GM18909 (cell line): ENCODE measurements at regions not wholly inside any gene's neighbourhood (a gene's known extent, or its start where the extent isn't known, plus 50 kb on each side); places are given as distances from the start of the nearest gene placed in this dataset.

Experiments
- ATAC-seq: cut with Tn5 transposase; IDR thresholded peaks from one replicate; pipeline ENCODE4 v1.9.1; 2021; ENCODE audit warnings: mild to moderate bottlenecking; ENCODE audit not compliant: unreplicated experiment, poor library complexity

DNA sequence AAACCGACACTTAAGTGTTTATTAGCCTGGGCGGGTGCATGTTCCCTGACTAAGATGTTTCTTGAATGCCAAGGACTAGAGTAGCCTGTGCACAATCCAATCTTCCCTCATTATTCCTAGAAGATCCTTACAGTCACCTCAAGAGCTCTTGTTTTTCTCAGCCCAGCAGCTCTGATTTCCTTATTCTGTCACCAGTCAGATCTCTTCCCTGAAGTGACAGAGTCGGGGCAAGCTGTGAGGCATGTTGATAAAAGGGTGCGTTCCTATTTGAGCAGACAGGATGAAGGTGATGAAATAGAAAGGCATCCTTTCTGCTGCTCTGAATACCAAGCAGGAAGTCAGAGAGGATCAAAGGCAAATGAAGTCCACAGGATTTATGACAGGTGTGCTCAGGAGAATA is 125.6 kb upstream of the MCTP2 start:
- no peak for ATAC-seq

DNA sequence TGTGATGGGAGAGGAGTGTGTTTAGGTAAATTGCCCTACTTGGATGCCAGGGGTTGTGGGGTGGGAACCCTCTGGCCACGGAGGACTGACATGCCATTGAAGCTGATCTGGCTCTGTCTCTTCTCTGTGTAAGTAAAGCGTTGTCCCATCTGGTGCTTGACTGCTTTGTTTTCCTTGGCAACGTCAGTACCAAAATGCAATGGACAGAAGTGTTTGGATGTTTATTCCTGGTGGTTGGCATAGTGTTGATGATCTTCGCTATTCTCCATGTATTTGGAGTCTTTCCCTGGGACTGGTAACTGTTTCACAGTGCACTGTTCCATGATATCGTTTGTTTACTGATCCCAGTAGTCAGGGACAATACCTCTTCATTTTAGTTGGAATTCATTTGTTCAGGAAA is 130.5 kb upstream of the MCTP2 start:
- no peak for ATAC-seq

DNA sequence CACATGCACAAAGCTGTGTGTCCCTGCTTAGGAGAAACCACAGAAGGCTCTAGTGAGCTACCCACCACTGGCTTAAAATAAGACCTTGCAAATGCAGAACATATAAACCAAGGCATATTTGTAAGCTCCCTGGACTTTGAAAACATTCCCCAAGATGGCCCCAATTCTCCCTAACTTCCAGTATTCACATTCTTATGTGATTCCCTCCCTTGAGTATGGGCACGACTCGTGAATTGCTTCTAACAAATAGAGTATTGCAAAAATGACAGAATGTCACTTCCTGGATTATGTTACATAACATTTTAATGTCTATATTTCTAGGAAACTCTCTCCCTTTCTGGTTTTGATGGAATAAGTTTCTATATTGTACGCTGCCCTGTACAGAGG is 131.8 kb upstream of the MCTP2 start:
- no peak for ATAC-seq

DNA sequence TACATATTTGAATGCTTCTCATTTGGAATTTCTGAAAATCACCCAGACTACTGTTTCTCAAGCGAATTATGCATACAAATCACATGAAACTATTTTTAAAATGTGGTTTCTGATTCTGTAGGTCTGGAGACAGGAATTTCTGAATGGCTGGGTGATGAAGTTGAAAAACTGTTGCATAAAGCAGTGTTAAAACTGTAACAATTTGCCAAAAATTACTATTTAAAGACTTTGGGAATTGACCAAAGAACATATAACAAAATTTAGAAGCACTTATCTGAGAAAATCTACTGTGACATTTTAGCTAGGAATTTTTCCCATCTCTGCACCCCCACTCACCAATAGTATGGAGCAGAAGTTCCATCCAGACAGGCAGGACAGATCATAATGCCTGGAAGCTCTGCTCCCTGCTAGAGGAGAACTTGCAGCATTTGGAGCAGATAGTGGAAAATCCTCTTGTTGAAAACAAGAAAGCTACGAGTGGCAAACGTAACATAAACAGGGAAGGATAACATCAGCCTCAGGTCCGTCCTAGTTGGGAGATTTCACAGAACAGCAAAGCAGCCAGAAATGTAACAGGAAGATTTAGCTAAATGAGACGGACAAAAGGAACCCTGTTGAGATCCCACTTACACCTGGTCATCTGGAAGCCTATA is 132.3 kb upstream of the MCTP2 start:
- ATAC-seq = no peak

DNA sequence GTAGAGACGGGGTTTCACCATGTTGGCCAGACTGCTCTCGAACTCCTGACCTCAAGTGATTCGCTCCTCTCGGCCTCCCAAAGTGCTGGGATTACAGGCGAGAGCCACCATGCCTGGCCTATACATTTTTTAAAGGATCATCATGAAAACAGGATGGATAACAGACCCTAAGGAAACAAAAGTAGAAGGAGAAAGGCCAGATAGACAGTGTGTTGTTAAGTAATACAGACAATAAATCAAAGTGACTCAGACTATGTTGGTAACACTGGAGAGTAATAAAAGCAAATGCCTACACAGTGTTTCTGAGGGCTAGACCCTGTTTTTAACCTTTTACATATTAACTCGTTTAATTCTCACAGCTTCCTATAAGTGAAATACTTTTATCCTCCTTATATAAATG is 133.8 kb upstream of the MCTP2 start:
- ATAC-seq = no peak

DNA sequence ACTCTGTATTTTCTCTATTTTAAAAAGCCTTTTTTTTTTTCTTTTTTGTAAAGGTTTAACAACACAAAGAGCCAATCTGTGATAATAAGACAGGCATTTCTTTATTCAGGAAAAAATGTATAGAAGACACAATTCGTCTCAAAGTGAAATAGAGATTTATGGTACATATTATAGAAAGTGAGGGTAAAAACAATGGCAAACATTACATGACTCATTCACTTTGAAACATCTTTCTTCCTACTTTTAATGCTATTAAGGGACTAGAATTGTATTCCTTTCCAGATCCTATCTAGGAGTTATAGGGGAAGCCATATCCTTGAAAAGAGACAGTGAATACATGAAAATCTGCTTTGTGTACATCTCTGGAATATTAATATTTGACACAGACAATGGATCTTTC is 137.1 kb upstream of the MCTP2 start:
- ATAC-seq = no peak

DNA sequence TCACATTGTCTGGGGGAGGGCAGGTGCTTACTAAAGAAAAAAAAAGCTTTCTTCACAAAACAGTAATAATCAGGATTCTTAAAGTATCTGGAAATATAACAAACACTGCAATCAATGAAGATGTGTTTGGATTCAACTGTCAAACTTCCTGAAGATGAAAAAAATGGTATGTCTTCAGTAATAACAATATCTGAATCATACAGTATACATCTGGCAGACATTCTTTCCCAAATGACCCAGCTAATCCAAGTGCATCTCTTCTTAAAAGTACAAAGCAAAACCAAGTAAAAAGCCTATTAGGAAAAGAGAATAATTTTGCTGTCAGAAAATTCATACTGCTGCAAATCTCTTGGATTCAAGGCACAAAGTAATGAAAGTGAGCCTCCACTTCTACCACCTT is 145.0 kb upstream of the MCTP2 start:
- ATAC-seq = no peak

DNA sequence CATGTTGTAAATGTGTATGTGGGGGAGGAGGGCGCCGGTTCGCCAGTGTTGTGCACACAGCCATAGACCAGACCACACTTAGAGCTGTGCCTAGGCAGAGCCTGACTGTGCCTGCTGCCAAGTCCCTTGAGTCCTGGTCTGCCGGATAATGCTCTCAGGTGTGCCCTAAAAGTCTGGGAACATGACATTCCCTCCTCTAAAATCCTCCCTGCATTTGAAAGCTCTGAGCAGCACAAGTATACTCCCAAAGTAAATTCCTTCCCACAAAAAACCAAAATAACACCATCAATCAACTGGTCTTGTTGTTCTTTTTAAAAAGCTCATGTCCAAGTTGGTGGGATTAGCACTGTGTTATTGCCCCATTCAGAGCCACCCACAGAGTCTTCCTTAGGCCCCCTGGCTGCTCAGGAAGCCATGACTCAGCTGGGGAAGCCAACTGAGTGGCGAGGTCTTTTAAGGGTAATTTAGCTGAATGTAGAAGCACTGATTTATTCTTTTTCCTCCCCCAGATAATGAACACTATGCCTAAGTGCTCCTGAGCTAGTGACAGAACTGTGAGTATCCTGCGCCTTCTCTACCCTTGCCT is 147.8 kb upstream of the MCTP2 start:
- no peak for ATAC-seq

DNA sequence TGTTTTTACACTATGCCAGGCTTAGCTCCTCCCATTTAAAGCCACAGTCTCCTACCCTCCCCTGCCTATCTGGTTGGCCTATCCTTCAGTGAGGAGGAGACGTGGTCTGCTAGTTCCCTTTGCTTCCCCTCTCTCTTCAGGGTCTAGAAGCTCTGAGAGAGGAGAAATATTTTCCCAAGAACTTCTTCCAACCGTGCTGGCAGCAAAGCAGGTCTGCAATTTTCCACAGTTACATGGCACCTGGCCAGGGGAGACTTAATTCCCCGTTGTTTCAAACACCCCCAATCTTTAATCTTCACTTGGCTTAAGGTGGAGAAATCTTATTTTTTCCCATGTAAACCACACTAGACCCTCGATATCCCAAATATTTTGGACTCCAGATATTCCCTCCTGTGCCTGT is 149.5 kb upstream of the MCTP2 start:
- no peak for ATAC-seq

DNA sequence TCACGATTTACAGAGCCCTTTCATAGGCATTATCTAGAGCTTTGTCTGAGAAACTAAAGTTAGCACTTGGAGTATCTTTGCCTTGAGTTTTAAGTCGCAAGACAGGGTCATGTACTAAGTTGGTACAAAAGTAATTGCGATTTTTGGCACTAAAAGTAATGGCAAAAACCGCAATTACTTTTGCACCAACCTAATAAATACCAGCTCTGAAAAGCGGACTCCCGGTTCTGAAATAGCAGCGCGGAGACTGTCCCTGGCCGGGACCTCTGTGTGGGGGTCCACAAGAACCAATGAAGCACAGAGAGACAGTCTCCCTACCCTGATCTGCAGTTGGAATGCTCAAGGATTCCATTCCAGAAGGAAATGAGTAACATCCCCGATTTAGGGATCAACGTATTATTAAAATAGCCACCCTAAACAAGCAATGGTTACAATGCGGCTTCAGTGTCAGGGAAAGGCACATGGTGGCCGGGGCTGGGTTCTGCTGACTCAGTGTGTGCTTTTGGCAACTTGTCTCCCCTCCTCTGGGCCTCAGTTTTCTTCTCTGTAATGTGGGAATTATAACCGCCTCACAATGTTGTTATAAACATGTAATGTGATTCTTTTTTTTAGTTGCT is 150.3 kb upstream of the MCTP2 start:
- ATAC-seq = no peak

DNA sequence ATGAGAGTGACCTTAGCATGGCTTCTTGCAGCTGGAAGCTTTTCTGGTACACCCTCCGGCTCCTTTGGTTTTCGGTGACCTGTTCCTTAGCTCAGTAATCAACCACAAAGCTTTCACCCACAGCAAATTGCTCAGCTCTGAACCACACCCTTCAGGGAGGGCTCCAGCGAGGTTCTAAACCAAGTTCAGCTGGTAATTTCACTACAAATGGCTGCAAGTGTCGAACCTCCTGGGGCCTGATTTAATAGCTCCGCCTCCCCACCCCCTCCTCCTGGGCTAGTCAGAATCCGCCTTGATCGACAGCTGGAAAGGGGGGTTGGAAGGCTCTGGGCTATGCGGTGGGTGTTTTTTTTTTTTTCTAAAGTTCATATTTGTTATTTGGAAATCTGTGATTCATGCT is 150.9 kb upstream of the MCTP2 start:
- ATAC-seq = no peak

DNA sequence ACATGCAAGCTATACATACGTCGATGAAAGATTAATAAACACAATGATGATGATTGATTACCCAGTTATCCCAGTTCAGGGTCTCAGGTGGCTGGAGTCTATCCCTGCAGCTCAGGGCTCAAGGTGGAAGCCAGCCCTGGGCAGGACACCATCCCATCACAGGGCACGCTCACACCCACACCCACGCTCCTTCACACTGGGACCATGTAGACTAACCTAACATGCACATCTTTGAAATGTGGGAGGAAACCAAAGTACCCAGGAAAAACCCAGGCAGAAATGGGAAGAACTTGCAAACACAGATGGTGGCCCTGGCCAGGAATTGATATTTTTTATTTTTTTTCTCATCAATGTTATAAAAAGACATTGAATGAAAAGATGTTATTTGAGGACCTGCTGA is 151.4 kb upstream of the MCTP2 start:
- no peak for ATAC-seq

DNA sequence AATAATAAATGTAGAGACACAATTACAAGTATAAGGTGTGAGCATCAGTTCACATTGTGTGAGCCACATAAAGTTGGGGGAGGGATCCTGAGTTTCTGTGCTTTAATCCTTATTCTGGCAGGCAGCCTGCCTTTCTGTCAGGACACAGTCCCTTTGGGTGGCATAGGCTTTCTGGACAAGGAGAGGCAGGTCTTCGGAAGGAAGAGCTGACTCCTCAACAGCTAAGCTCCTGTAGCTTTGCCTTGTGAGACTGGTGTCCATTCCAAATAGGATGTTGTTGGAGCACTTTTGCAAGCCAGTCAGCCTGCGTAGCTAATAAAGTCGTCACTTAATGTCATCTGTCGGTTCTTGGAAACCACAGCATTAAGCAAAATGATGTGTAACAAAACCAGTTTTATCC is 151.9 kb upstream of the MCTP2 start:
- no peak for ATAC-seq

DNA sequence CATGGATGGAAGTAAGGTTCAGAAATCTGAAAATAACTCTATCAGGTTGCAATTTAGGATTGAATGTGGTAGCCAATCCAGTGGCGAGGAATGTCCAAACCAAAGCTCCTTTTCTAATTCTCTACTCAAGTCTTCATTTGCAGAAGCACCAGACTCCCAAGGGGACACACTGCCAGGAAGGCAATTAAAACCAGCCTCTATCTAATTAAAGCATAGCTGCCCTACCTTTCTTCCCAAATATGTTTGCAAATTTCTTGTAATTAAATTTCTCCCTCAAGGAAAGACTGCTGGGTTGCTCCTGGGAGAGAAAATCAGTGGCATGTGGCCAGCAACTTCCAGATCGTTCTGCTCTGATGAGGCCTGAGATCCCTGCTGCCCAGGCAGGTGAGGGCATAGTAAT is 153.4 kb upstream of the MCTP2 start:
- no peak for ATAC-seq

DNA sequence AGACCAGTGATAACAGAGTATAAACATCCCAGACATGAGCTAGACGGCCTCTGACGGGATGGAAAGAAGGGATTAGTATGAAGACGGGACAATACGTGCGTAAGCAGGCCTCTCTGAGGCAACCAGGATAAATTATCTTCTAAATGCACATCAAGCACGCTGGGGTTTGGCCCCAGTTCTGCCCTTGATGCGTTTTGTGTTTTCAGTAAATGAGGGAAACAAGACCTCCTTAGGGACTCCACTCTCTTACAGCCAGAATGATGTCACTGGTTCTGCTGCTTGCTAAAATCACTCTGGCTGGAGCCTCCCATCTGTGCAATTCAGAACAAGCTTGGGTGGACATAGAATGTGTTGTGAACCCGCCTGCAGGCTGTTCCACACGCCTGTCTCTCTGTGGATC is 156.0 kb upstream of the MCTP2 start:
- ATAC-seq = no peak

DNA sequence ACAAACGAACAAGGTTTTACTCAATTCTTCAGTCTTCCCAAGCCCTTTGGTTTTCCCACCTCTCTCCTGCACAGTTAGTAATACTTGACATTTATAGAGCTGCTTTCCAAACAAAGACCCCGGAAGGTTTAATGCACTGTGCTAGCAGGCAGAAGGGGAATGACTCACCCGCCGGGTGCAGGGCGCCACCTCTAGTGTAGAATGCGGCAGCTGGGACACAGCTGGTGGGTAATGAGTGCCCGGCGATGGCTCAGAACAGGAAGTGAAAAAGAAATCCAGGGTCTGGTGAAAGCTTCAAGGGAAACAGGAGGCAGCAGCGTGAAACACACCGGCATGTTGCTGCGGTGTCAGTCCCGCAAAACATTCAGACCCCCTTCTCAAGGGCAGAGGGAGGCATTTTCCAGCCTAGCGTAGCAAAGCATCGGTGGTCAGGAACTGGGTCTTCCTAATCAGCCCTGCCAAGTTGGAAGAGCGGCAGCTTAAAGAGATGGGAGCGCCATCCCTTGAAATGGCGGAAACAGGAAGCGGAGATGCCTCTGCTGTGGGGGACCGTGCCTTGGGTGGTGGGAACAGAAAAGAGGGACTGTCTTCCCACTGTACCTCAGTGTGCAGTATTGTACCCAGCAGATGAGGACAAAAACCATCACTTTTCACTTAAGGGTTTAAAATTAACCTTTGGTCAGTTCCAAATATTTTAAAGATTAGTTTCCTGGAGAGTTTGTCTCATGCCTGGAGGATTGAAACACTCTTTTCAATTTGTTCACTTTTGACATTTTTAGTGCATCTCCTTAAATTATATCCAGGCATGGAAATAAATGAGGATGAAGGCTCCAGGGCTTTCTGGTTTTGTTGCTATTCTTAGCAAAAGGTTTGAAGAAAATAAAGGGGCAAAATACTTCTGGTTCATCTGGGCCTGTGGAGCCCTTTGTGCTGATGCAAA is 160.7 kb upstream of the MCTP2 start:
- no peak for ATAC-seq

DNA sequence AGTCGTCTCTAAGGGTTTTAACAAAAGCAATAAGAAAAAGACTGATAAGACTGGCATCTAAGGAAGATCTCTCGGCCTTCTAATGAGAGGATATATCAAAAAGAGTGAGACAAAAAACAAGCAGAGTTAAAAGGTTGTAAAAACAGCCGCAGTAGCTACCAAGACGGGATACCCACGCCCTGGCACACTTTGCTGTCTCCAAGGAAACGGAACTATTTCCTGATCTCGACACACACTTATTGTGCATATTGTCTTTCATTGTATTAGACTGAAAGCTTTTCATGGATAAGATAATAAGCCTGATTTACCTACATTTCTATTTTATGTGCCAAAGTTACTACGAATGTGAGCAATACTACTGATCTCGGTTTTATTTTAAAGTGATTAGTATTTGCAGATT is 161.5 kb upstream of the MCTP2 start:
- no peak for ATAC-seq

DNA sequence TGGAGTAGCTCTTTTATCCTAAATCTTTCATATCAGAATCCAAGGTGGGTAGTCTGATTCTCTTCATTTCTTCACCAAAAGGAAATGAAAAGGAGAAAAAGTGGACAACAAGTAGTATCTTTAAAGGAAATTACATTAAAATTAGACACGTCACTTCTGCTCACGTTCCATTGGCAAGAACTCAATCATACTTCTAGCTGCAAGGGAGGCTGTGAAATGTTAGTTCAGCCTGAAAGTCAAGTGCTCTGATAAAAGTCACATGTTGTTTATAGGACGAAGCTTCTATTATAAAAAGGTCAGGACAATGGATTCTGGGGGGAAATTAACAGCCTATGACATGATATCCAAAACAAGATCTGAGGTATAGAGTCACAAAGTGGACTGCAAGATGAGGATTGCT is 164.6 kb upstream of the MCTP2 start:
- no peak for ATAC-seq

DNA sequence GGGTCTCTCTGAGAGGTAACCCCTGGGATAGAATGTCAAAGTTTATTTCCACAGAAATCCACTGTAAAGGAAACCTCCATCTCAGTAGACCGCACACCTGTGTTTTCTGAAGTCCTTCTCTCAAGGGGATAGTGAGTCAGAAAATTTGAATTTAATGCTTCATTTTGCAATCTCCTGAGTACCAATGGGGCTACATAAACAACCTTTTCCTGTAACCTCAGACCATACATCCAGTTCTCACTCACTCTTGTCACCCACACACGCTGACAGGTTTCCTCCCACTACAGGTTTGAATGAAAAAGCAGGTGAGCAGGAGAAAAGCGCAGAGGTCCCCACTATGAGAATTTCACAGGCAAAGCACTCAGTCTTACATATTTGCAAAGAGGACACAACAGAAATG is 165.3 kb upstream of the MCTP2 start:
- ATAC-seq = no peak

DNA sequence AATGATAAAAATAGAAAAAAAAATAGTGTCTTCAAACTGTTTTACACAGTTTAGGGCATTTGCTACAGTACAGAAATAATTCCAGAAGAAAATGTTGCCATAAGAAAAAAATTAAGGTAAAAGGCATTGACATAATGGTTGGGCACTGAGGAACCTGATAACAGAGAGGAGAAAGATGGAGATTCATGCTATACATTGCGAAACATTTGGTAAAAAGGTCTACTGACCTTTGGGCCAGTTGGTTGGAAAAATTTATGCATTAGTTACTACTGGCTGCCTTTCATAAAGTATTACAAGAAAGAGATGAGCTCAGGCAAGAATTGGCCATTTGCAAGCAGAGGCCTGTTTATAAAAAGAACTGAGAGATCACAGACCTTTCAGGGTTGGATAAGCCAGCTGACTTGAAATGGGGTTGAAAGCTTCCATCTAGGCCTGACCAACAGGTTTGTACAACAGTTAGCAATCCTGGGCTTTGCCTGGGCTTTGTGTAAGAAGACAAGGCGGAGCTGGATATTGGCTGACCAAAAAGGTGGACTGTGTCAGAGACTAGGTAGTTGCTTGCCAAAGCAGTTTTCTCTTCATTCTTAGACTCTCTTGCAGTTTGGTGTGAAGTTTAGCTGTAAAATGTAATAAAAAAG is 166.6 kb upstream of the MCTP2 start:
- no peak for ATAC-seq

DNA sequence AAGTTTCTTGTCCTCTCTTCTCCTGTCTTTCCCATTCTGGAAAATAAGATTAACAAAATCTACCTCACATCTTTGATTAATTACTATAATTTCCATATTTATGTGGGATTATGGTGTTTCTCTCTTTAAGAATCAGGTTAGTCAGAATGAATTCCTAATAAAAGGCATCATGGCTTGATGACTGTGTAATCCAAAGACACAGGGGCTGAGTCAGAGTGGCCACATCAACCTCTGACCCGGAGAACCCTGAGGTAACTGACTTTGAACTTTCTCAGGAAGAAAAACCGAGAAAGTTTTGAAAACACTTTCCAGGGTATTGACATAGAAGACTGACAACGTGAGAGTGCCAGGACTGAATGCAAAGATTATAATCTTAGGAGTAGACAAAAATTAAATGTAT is 170.3 kb upstream of the MCTP2 start:
- no peak for ATAC-seq
